ENCODE measurements at regions not wholly inside any gene's neighbourhood (a gene's known extent, or its start where the extent isn't known, plus 50 kb on each side); places are given as distances from the start of the nearest gene placed in this dataset.

DNA sequence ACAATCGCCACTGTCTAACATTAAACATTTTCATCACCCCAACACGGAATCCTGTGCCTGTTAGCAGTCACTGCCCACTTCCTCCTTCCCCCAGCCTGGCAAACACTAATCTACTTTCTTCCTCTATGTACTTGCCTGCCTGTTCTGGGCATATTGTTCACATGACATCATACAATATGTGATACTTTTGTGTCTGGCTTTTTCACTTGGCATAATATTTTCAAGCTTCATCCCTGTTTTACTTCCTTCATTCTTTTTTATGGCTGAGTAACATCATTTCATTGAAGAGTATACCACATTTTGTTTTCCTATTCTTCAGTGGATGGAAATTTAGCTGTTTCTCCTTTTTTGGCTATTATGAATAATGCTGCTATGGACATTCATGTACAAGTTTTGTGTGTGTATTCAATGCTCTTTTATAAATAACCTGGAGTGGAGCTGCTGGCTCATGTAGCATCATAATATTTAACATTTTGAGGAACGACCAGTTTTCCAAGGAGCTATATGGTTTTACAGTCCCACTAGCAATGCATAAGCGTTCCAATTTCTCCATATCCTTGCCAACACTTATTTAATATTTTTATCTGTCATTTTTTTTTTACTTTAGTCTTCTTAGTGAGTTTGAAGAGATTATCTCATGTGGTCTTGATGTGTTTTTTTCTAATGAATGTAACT, 360.1 kb downstream of the HDGFL1 start:
- Mint-ChIP-seq H3K27me3 (no peaks in the 10 kb centered on the region), H3K9me3 (ENCODE audit: low read depth) (peaks cover 2% of the 10 kb centered on the region), H3K4me3 (no peak overlapping the region), H3K36me3 (no peaks in the 10 kb centered on the region), H3K4me1 (no peaks in the 10 kb centered on the region), H3K27ac (no peak overlapping the region)
- DNase-seq (no peak), ATAC-seq (no peak)
- CTCF ChIA-PET, result no interaction called here

- H3K36me3 Mint-ChIP-seq, result no peaks in the 10 kb centered on the region
- H3K9me3 Mint-ChIP-seq (ENCODE audit: low read depth), result peaks cover 6% of the 10 kb centered on the region
- no peak overlapping the region for H3K4me3 Mint-ChIP-seq
- no peak for DNase-seq
- CTCF ChIA-PET, result no interaction called here
- no peaks in the 10 kb centered on the region for H3K4me1 Mint-ChIP-seq
- no peak for ATAC-seq
- no peaks in the 10 kb centered on the region for H3K27me3 Mint-ChIP-seq
- H3K27ac Mint-ChIP-seq, result no peak overlapping the region
Measured at GRCh38 chr6:22940581-22941290, 371.4 kb downstream of the HDGFL1 start.

DNA sequence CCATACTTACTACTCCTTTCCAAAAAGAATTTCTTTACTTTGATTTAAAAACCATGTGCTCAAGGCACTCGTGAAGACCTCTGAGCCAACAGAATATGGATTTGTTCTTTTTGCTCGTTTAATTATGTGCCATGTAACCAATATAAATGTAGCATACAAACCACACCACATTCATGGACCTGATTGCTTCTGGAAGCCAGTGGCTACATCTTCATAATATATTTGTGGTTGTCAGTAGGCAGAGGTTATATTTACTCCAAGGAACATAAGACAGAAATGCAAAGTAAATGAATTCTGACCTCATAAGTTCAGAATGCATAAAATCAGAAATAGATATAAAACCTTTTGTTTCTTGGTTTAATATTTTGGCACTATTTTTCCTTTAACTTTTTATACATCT, 373.0 kb downstream of the HDGFL1 start:
- H3K4me1 Mint-ChIP-seq, result no peaks in the 10 kb centered on the region
- H3K27me3 Mint-ChIP-seq, result no peaks in the 10 kb centered on the region
- ATAC-seq, result no peak
- H3K4me3 Mint-ChIP-seq, result no peak overlapping the region
- H3K27ac Mint-ChIP-seq, result no peak overlapping the region
- no peak for DNase-seq
- CTCF ChIA-PET, result no interaction called here
- H3K36me3 Mint-ChIP-seq, result no peaks in the 10 kb centered on the region
- H3K9me3 Mint-ChIP-seq (ENCODE audit: low read depth), result peaks cover 6% of the 10 kb centered on the region

DNA sequence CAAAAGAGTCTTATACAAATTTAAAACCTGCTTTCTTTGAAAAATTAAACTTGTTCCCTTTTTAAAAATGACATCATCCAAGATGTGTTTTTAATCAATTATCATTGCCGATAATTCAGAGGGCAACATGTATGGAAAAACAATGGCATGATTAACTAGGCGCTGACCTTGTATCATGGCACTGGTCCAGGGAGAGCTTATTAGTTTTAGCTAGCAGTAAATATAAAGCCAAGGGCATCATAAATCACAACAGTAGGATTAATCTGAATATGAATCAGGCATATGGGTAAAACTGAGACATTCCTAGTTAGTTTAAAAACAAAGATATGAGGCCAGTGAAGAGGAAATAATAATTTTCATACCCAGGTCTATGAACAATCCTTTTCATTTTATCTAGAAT, 374.0 kb downstream of the HDGFL1 start:
- H3K9me3 Mint-ChIP-seq (ENCODE audit: low read depth), result peaks cover 1% of the 10 kb centered on the region
- CTCF ChIA-PET, result no interaction called here
- H3K27me3 Mint-ChIP-seq, result no peaks in the 10 kb centered on the region
- H3K4me1 Mint-ChIP-seq, result no peaks in the 10 kb centered on the region
- no peak overlapping the region for H3K4me3 Mint-ChIP-seq
- no peak for ATAC-seq
- H3K27ac Mint-ChIP-seq, result no peak overlapping the region
- H3K36me3 Mint-ChIP-seq, result no peaks in the 10 kb centered on the region
- DNase-seq, result no peak

DNA sequence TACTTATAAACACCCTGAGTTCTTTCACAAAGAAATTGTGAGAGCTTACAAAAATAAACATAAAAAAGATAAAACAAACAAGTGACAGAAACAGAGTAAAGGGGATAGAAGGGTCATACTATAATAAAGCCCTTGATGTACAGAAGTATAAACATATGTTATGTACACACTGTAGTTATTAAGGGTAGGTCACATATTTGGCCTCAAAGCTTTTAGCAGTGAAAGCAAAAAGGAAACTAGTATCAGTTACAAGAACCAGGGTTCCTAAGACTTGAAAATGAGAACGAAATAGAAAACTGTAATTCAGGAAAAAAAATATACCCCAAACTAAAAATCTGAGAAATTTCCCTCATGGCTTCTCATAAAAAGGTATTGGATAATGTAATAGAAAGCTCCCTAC, 380.6 kb downstream of the HDGFL1 start:
- Mint-ChIP-seq H3K36me3 (no peaks in the 10 kb centered on the region), H3K27ac (no peak overlapping the region), H3K4me3 (no peak overlapping the region), H3K27me3 (no peaks in the 10 kb centered on the region), H3K4me1 (peaks cover 6% of the 10 kb centered on the region), H3K9me3 (ENCODE audit: low read depth) (peaks cover 2% of the 10 kb centered on the region)
- DNase-seq (no peak), ATAC-seq (no peak)
- CTCF ChIA-PET, result no interaction called here

DNA sequence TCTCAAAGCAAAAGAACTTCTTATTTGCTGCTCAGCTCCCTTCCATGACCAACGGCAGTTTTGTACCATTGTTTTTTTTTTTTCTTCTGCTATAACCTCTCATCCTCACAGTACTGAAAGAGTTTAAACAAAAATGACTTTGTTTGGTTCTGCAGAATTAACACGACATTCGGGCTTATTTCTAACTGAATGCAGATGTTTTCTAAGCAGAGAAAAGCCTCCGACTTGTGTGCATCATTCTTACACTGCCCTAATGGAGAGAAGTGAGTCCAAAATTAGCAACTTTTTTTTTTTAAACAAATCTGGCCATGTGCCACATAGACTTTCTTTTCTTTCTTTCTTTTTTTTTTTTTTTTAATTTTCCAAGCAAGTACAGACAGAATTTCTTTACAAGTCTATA, 382.7 kb downstream of the HDGFL1 start:
- no peak overlapping the region for H3K4me3 Mint-ChIP-seq
- CTCF ChIA-PET, result no interaction called here
- no peak for ATAC-seq
- no peak overlapping the region for H3K27ac Mint-ChIP-seq
- DNase-seq, result no peak
- H3K36me3 Mint-ChIP-seq, result no peaks in the 10 kb centered on the region
- H3K27me3 Mint-ChIP-seq, result no peaks in the 10 kb centered on the region
- peaks cover 10% of the 10 kb centered on the region for H3K4me1 Mint-ChIP-seq
- H3K9me3 Mint-ChIP-seq (ENCODE audit: low read depth), result peaks cover 2% of the 10 kb centered on the region

DNA sequence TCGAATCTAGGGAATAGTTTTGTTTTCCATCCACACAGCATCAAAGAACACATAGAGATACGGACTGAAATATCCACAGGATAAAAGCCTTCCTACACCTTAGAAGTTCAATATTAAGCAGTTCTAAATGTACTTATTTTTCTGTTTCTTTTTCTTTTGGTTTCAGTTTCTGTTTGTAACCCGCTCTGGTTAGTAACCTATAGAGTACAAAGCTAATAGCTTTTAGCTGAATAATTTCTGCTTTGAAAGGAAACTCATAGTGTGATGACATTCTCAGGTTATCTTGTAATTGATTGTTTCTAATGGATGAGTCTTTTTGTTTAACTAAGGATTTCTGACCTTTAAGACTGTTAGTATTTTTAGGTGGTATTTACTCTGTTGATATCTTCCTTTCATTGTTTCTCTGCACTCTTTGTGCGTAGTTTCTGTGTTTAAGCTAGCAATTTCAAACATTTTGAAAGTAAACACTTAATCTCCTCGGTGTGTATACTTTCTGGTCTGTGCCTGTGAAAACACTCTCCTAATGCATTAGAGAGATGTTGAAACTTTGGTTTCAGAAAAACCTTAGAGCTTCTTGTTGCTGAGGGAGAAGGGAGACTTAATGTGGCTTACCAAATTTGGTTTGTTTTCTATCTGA, 385.5 kb downstream of the HDGFL1 start:
- ATAC-seq (peak; percentile 64), DNase-seq (no peak)
- no peaks in the 10 kb centered on the region for H3K36me3 Mint-ChIP-seq
- CTCF ChIA-PET, result no interaction called here
- H3K4me1 Mint-ChIP-seq, result peaks cover 20% of the 10 kb centered on the region
- H3K27ac Mint-ChIP-seq, result peak overlapping the region; percentile 81
- H3K4me3 Mint-ChIP-seq, result peak overlapping the region; percentile 66
- peaks cover 4% of the 10 kb centered on the region for H3K9me3 Mint-ChIP-seq (ENCODE audit: low read depth)
- H3K27me3 Mint-ChIP-seq, result no peaks in the 10 kb centered on the region

DNA sequence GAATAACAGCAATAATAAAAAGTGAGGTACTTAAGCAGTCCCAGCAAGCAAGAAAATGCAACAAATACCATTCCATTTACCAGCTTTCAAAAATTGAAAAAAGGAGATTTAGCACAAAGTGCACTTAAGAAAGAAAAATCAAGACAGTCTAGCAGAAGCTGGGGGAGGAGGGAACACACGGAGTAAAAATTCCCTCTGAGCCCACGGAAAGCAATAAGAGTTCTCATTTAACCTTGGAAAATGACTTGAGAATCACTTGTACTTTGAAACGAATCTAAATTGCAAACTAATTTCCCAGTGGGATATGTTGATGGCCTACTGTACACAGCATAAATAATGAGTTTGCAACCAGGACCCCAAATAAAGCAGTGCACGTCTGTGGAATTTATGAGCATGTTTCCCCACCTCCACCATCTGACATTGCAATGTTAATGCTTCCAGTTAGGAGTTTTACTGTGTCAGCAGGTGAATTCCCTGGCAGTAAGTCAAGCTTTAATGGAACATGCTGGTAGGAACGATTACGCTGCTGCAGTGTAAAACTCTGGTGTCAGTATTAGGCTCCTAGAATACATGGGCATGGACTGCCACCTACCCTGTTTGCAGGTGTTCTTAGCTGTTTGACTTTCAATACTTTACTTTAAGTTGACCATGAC, 386.8 kb downstream of the HDGFL1 start:
- no peak for DNase-seq
- Mint-ChIP-seq H3K9me3 (ENCODE audit: low read depth) (peaks cover 4% of the 10 kb centered on the region), H3K27me3 (no peaks in the 10 kb centered on the region), H3K27ac (no peak overlapping the region), H3K4me1 (peaks cover 20% of the 10 kb centered on the region), H3K36me3 (no peaks in the 10 kb centered on the region), H3K4me3 (no peak overlapping the region)
- CTCF ChIA-PET, result no interaction called here
- no peak for ATAC-seq

- Mint-ChIP-seq H3K4me3 (no peak overlapping the region), H3K4me1 (peaks cover 20% of the 10 kb centered on the region)
- CTCF ChIA-PET, result no interaction called here
Measured at GRCh38 chr6:22958677-22959076, 389.3 kb downstream of the HDGFL1 start.

GRCh38 chr6:22959571-22959970, 390.2 kb downstream of the HDGFL1 start:
- no peaks in the 10 kb centered on the region for H3K27me3 Mint-ChIP-seq
- H3K4me1 Mint-ChIP-seq, result peaks cover 18% of the 10 kb centered on the region
- CTCF ChIA-PET, result no interaction called here
- ATAC-seq, result no peak
- no peak overlapping the region for H3K4me3 Mint-ChIP-seq
- DNase-seq, result no peak
- H3K36me3 Mint-ChIP-seq, result no peaks in the 10 kb centered on the region
- peaks cover 2% of the 10 kb centered on the region for H3K9me3 Mint-ChIP-seq (ENCODE audit: low read depth)
- H3K27ac Mint-ChIP-seq, result no peak overlapping the region

More at GRCh38 chr6:22958677-22959076, 389.3 kb downstream of the HDGFL1 start:
- Mint-ChIP-seq H3K36me3 (no peaks in the 10 kb centered on the region), H3K27me3 (no peaks in the 10 kb centered on the region), H3K9me3 (ENCODE audit: low read depth) (peaks cover 2% of the 10 kb centered on the region), H3K27ac (no peak overlapping the region)
- no peak for DNase-seq
- ATAC-seq, result no peak

DNA sequence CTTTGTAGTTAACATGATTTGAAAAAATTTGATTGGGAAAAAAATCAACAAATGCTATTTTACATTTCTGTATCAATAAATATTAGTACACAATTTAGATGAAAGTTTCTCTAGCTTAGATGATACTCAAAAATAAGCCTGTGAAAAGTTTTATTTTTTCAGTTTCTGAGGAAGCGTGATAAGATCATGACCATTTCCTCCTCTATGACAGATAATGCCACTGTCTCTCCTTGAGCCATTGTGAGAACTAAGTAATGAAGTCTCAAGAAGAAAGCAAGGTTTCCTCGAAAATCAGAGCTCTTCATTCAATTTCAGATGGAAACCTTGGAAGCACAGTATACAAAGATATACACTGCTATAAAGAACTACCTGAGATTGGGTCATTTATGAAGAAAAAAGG, 395.0 kb downstream of the HDGFL1 start:
- Mint-ChIP-seq H3K27ac (no peak overlapping the region), H3K9me3 (ENCODE audit: low read depth) (no peaks in the 10 kb centered on the region), H3K27me3 (no peaks in the 10 kb centered on the region), H3K4me3 (no peak overlapping the region), H3K4me1 (no peaks in the 10 kb centered on the region), H3K36me3 (no peaks in the 10 kb centered on the region)
- CTCF ChIA-PET, result no interaction called here
- no peak for ATAC-seq
- DNase-seq, result no peak

DNA sequence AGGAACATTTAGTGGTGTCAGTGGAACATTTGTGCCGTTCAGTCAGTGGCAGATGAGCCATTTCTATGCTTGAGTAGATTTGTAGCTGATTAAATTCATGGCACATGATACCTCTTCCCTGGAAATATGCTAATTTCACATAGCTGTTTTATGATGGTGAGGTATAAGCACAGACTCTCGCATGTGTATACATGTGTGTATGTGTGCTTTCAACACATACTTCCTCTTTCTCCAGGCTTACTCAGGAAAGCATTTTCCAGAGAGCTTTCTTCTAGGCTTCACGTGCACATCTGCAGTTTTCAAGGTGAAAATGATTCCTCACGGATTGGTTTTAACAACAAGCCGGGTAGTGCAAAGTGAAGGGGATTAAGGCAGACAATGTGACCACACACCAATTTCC, 396.5 kb downstream of the HDGFL1 start:
- H3K27me3 Mint-ChIP-seq, result no peaks in the 10 kb centered on the region

DNA sequence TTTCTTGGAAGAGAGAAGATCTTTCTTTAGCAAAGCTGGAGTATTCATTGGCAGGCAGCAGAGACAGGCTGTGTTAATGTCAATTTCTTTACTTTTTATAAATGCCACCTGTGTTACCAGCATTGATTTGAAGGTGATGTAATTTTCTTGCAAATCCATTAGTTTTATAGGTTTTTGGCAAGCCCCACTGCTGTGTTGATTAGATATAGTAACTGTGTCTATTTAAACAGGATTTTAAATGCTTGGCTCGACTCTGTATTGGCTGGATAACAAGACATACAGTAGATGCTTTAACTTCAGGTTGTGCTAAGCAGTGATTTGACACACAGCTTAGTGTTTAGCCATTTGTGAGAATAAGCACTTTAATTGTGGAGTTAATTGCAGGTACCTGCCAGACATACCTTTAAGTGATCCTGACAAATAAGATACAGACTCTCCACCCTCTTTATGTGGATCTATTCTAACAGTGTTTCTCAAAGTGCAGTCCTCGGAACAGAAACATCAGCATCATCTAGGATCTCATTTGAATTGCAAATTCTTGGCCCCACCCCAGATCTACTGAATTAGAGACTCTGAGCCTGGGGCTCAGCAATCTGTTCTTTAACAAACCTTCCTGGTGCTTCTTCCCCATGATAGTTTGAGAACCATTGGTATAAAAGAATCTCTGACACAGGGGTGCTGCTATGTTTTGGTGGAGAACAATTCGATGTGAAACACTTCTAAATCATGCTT, 397.5 kb downstream of the HDGFL1 start:
- Mint-ChIP-seq H3K4me1 (no peaks in the 10 kb centered on the region), H3K4me3 (no peak overlapping the region), H3K27ac (no peak overlapping the region), H3K27me3 (no peaks in the 10 kb centered on the region), H3K36me3 (no peaks in the 10 kb centered on the region), H3K9me3 (ENCODE audit: low read depth) (no peaks in the 10 kb centered on the region)
- CTCF ChIA-PET, result no interaction called here
- DNase-seq (no peak), ATAC-seq (no peak)

More for the DNA sequence above, 396.5 kb downstream of the HDGFL1 start:
- ATAC-seq (no peak), DNase-seq (no peak)
- H3K9me3 Mint-ChIP-seq (ENCODE audit: low read depth), result no peaks in the 10 kb centered on the region
- H3K4me3 Mint-ChIP-seq, result no peak overlapping the region
- no peaks in the 10 kb centered on the region for H3K36me3 Mint-ChIP-seq
- no peak overlapping the region for H3K27ac Mint-ChIP-seq
- H3K4me1 Mint-ChIP-seq, result no peaks in the 10 kb centered on the region
- CTCF ChIA-PET, result no interaction called here

All from activated CD8-positive, alpha-beta memory T cell treated with anti-CD3 and anti-CD28 coated beads, Interleukin-2, amount 10 ng/mL, durations not matched to agents 7 days and 5 days (primary cell).